ENCODE measurements at regions not wholly inside any gene's neighbourhood (a gene's known extent, or its start where the extent isn't known, plus 50 kb on each side); places are given as distances from the start of the nearest gene placed in this dataset.
A peak's percentile ranks its signal among the peaks of the same experiment; 100 is the strongest.

GRCh38 chr6:98747273-98747672 lies 87.1 kb upstream of the POU3F2 start:
- DNase-seq (ENCODE audit: low spot score): no peak

- DNase-seq (ENCODE audit: low spot score): no peak
These were observed 86.4 kb upstream of the POU3F2 start for GRCh38 chr6:98747960-98748359.

- no peak for DNase-seq (ENCODE audit: low spot score)
These were observed 74.9 kb upstream of the POU3F2 start for GRCh38 chr6:98759459-98759858.

DNA sequence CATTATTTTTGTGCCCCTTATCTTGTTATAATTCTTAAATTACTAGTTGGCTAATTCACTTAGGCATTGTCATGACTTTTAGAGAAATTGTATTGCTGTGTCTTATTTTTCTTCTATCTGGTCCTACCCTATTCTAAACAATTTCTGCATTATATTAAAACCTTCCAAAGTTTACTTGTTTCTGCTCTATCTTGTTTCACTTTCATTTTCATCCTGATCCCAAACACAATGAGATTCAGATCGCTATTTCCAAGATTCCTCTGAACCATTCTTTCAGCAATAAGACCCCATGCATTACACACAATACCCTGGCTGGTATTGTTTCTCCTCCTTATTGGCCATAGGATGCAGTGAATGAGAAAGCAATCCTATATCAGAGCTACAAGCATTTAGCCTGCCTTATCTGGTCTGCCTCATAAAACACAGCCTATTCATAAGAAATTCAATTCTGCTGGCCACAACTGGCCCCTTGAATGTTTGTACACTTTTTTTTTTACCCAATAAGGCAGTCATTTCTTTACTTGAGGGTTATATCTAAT lies 69.9 kb upstream of the POU3F2 start:
- DNase-seq (ENCODE audit: low spot score): no peak

DNA sequence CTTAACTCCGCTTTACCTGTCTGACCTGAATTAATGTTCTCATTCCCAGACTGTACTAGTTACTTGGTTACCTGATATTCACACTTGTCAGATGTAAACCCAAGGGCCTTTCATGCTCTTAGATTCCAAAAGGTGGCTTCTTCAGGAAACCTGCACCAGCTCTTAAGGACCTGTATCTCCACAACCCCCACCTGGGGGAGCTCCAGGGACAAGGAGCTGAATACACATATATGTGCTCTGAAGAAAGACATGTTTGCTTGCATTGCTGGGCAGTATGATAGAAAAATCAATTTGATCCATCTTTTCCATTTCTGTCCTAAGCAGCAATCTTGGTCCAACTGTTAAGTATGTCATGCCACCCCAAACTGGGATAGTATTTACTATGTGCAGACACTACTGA lies 64.8 kb upstream of the POU3F2 start:
- peak; percentile 38 for DNase-seq (ENCODE audit: low spot score)

DNA sequence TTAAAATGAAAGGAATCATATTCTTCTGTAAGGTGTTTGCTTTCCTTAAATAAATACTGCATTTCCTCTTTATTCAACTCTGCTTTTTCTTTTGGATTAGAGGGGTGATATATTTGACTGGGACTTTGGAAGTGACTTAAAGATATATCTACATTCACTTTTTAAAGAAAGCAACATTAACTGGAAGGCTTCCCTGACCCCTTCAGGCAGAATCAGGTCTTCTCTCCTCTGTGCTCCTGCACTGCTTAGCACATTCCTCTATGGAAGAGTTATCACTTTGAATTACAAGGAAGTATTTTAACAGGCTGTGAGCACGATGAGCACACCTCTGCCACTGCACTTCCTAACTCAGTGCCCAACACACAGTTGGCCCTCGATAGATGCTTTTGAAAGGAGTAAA lies 59.2 kb upstream of the POU3F2 start:
- DNase-seq (ENCODE audit: low spot score): no peak

DNA sequence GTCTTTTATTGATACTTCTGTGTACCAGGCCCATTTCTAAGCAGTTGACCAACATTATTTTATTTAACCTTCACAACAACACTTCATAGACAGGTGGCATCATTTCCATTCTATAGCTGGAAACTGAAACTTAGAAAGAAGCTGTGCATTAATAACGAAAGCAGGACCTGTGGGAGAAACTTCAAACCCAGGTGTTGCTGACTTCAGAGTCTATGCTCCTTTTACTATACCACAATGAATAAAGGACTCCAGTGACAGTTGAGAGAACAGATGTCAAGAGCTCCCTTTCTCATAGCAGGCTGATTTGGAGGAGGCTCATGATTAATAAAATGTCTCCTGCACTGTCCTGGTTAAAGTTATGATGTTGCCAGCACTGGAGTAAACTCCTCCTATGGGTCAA lies 56.6 kb upstream of the POU3F2 start:
- DNase-seq (ENCODE audit: low spot score): no peak

DNA sequence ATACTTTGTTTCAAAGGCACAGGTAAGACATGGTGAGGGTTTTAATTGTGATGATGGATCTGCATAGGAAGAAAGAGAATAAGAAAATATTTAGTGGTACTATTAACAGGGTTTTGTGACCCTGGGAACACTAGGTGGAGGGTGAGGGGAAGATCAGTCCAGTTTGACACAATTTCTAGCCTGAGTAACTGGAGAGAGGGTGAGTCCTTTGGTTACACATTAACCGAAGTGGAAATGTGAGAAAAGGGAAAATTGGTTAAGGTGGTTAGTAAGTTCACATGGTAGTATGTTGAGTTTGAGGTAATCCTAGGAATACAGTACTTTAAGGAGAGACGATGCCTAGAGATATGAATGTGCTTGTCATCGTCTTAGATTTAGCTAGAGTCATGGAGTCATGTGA lies 54.8 kb upstream of the POU3F2 start:
- no peak for DNase-seq (ENCODE audit: low spot score)

DNA sequence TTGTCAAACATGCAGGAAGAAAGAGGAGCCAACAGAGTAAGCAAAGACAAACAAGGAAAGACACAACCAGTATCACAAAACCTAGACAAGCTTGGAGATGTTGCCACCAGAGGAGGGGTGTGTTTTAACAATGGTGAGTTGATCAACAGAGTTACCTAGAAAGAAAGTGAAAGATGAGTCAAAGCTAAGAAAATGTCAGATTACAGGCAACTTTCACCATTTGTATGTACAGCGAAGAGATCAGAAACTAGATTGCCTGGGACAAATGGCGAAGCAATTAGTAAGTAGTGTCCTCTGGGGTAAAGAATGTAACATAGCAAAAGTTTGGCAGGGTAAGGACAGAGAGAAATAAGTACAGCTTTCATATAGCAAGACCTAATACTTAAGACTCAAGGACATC lies 51.6 kb upstream of the POU3F2 start:
- DNase-seq (ENCODE audit: low spot score): no peak

DNA sequence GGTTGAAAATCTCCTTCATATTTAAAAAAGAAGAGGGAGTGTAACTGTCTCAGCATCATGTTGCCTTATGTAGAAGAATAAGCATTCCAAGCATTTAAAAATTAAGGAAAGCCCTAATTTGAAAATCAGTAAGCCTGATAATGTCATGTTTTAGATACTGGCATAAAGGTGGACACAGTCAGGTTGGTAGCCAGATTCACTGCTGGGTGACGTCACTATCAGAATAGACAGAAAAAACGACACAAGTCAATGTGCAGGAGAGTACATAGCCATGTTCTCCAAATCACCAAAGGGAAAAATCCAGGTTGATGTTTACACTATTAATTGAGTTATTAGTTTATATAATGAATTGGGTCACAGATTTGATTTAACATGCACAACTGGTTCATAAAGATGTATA lies 50.8 kb upstream of the POU3F2 start:
- no peak for DNase-seq (ENCODE audit: low spot score)
